ENCODE measurements at regions not wholly inside any gene's neighbourhood (a gene's known extent, or its start where the extent isn't known, plus 50 kb on each side); places are given as distances from the start of the nearest gene placed in this dataset.

- no peak for DNase-seq
- TF ChIP-seq CTCF (IDR thresholded peaks at IDR 0.05), result no peak
- intact Hi-C loops (cut with DNase I, micrococcal nuclease), result no loop called here
- H3K27me3 ChIP-seq (ENCODE audit: control insufficient read depth in 1 of 2, insufficient read depth in 2 of 2, low read length in 2 of 2), result peaks cover 0 to 12% of the 10 kb centered on the region in 2 experiments
- ATAC-seq (ENCODE audit: poor library complexity), result no peak
- Mint-ChIP-seq H3K4me3 (no peak overlapping the region), H3K36me3 (ENCODE audit: low read depth) (no peaks in the 10 kb centered on the region), H3K9me3 (peaks cover 2% of the 10 kb centered on the region), H3K4me1 (ENCODE audit: low read depth) (no peaks in the 10 kb centered on the region), H3K27ac (no peak overlapping the region), H3K27me3 (peaks cover 32% of the 10 kb centered on the region)
- no peak overlapping the region for H3K4me3 ChIP-seq (ENCODE audit: low read length)
- peaks cover 0 to 4% of the 10 kb centered on the region in 2 experiments for H3K9me3 ChIP-seq (ENCODE audit: control insufficient read depth in 1 of 2, insufficient read depth in 1 of 2, low read length in 2 of 2)
- ChIA-PET CTCF (no interaction called here), POLR2A (no interaction called here)
- no peaks in the 10 kb centered on the region for H3K4me1 ChIP-seq (ENCODE audit: insufficient read depth, low read length)
- no peak overlapping the region for H3K27ac ChIP-seq (ENCODE audit: low read depth in 1 of 2, low read length in 2 of 2)
- H3K36me3 ChIP-seq (ENCODE audit: insufficient read depth, low read length), result no peaks in the 10 kb centered on the region
Measured at GRCh38 chr9:126275386-126276001, 51.1 kb upstream of the MVB12B start.

DNA sequence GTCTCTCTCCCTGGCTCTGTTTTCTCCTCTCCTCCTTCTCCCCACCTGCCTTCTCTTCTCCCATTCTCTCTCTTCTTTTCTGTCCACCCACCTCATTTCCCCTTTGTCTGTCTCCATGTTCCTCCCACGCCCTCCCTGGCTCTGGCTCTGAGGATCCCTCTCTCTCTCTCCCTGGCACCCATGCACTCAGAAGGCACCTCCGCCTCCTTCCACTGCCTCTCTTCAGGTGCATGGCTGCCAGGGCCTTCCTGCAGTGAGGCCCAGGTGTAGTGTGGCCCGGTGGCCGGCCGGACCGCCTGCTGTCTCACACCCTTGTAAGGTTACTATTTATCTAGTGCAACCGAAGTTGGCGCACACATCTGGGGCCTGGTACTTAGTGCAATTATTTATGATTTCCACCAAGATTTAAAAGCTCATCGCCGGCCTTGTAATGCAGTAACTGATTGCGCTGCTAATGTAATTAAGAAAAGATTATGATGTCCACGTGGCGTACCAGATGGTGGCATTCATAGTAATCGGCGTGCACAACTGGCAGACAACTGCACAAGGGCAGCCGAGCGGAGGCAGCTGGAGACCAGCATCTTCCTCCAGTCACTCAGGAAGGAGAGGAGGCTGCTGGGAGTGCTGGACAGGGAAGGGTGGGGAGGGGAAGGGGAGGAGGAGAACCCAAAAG lies 50.4 kb upstream of the MVB12B start:
- peaks cover 2% of the 10 kb centered on the region for H3K9me3 Mint-ChIP-seq
- H3K27ac ChIP-seq (ENCODE audit: low read depth in 1 of 2, low read length in 2 of 2), result no peak overlapping the region
- peaks cover 0 to 4% of the 10 kb centered on the region in 2 experiments for H3K9me3 ChIP-seq (ENCODE audit: control insufficient read depth in 1 of 2, insufficient read depth in 1 of 2, low read length in 2 of 2)
- H3K27ac Mint-ChIP-seq, result no peak overlapping the region
- H3K4me3 ChIP-seq (ENCODE audit: low read length), result no peak overlapping the region
- no peaks in the 10 kb centered on the region for H3K36me3 ChIP-seq (ENCODE audit: insufficient read depth, low read length)
- peaks cover 32% of the 10 kb centered on the region for H3K27me3 Mint-ChIP-seq
- ChIA-PET POLR2A (no interaction called here), CTCF (no interaction called here)
- ATAC-seq (ENCODE audit: poor library complexity), result no peak
- intact Hi-C loops (cut with DNase I, micrococcal nuclease), result no loop called here
- H3K36me3 Mint-ChIP-seq (ENCODE audit: low read depth), result no peaks in the 10 kb centered on the region
- no peaks in the 10 kb centered on the region for H3K4me1 ChIP-seq (ENCODE audit: insufficient read depth, low read length)
- no peaks in the 10 kb centered on the region for H3K4me1 Mint-ChIP-seq (ENCODE audit: low read depth)
- no peak for DNase-seq
- TF ChIP-seq CTCF (IDR thresholded peaks at IDR 0.05), result no peak
- peaks cover 0 to 12% of the 10 kb centered on the region in 2 experiments for H3K27me3 ChIP-seq (ENCODE audit: control insufficient read depth in 1 of 2, insufficient read depth in 2 of 2, low read length in 2 of 2)
- H3K4me3 Mint-ChIP-seq, result no peak overlapping the region
